NCI-H1930 (cell line): ENCODE measurements at regions not wholly inside any gene's neighbourhood (a gene's known extent, or its start where the extent isn't known, plus 50 kb on each side); places are given as distances from the start of the nearest gene placed in this dataset.

Experiments used
- DNase-seq, 2 experiments: peaks; one replicate each; lab custom pipeline; 2025; lab: John Stamatoyannopoulos, UW

DNA sequence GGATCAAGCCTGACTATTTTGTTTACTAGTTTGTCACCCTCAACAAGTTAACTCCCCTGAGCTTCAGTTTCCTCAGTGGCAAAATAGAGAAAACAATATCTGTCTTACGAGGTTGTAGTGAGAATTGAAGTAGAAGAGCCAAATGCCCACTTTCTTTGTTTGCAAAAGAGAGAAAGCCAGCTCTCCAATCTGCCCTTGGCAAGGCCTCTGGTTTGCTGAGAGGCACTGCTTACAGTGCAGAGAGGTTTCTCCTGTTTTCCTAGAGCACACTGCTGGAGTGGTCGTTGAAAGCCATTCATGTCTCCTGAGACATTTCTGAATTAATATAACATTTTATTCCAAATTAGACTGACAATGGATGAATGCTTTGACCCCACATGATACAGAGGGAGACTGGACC, 260.5 kb upstream of the IGF1R start:
- no peak for DNase-seq

DNA sequence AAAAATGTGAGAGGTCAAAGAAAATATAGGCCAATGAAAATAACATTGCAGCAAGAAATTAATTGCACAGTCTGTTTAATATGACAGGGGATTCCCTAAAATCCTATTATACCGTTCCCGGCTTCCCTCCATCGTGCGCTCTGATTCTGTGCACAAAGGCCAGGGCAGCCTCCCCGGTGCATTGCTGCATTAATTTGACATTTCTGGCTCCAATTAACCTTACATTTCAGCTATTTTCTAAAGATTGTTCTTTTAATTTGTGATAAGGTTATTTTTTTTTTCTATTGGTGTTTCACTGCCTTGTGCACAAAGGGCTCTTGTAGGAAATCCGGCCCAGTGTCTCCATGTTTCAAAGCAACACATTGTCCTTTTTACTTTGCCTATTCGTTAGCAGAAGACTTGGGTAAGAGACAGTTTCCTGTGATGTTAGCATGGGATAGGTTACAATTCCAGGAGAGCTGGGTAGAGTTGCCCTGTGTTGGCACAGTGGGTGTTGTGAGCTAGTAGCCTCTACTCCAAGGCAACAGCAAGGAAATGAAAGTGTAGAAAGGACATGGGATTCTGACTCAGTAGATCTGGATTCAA, 257.3 kb upstream of the IGF1R start:
- no peak for DNase-seq

DNA sequence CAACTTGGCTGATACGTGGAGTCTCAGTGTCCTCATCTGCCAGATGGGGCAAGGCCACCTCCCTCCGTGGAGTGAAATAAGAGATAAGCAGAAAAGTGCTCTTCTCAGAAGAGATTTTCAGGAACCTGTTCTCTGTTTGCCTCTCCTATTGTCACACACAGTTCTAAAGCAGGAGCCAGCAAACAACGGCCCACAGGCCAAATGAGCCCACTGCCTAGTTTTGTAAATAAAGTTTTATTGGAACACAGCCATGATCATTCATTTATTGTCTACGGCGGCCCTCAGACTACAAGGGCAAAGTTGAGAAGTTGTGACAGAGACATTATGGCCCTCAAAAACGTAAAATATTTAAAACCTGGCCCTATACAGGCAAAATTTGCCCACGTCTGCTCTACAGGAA, 256.8 kb upstream of the IGF1R start:
- no peak for DNase-seq

DNA sequence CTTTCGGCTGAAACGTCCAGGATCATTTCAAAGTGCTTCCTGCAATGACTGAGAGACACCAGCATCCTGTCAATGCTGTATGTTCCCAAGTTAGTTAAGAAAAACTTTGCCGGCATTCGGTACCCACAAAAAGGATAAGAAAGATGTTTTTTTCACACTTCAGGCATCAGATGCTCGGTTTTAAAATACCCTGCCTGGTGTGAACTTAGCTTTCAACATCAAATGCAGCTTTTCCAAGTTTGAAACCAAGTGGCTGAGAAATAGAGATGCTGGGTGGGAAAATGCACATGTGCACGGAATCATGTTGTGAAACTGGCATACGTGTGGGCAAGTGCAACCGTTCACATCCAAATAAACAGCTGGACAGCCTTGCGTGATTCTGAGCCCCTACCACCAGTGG, 254.9 kb upstream of the IGF1R start:
- no peak for DNase-seq

DNA sequence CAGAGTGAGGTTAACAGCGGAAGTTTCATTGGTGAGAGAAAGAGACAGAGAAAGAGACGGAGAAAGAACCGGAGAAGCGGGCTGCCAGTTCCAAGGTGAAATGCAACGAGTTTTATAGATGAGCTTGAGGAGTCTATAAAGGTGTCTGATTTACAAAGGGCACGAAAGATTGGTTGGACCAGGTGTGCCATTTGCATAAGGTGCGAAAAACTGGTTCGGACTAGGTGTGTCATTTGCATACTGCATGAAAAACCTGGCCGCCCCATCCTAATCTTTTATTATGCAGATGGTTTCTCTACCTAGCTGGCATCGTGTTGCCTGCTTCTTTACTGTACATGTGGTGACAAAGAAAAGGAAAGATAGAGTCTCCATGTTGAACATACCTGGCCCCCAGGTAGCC, 253.8 kb upstream of the IGF1R start:
- DNase-seq, result no peak

DNA sequence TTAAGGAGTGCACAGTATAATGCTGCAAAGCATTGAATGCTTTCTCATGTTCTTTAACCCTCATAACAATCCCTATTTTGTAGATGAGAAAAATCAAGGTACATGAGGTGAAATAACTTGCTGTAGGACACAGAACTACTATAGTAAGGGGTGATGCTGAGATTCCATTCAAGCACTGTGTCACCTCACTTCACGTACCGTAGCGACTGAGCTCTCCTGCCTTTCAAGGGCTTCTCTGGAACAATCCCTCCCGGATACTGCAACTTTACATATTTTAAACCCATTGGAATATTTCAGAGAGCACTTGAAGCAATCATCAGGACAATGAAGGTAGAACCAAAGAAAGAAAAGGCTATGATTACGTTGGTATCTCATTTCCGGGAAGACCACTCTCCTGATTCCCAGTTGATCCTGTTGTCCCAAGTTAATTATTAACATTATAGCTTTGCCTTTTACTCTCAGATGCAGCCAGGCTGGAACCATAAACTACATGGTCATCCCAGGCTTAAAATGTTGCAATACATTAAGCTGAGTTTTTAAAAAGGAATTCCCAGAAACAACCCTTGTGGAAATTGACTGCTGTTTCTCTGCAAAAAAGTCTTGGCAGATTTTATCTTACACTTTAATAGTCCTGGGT, 252.2 kb upstream of the IGF1R start:
- DNase-seq, result no peak

DNA sequence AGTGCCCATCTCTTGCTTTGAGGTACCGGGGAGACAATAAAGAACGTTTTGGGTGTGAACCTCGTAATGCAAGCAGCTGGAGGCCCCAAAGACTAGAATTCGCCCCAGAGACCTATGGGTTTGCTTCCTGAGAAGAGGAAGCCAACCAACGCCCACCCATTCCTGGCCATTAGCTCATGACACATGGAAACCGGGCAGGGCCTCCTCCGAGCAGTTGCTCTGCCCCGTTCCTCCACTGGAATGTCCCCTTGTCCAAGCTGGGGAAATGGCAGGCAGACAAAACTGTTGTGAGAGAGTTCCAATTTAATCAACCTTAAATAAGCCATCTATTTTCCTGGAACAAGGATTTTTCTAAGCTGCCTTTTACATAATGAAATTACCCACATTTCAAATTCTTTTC, 250.9 kb upstream of the IGF1R start:
- DNase-seq, result no peak

DNA sequence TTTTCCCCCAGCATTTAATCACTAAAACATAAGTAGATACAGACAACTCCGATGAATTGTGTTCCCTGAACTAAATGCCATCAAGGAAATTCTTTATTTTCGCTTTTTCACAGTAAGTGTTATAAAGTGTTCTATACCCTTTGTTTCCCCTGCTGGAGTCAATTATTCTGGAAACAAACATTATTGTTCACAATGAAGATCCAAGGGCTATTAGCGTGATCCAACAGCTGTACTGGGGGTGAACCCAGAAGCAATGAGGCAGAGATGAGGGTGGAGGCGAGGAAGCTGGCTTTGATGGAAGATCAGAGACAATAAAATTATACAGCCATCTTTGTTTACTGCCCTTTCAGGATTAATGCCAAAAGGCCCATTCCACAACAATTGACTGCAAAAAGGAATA, 250.3 kb upstream of the IGF1R start:
- DNase-seq, result no peak

DNA sequence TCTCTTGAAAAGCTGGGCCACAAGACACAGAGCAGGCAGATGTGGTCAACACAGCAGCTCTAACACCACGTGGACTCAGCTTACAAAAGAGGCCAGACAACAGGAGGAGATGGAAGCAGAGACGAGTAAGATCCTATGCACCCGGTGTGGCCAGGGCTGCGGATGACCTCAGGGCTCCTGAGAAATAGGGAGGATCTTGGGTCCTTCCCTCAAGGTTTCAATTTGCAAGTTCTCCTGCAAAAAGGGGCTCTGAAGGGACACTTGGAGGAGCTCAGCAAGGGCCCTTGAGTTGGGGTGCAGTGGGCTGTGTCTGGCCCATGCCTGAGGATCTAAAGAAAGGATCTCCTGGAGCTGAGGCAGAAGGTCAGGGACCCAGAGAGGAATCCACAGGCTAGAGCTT, 249.5 kb upstream of the IGF1R start:
- no peak for DNase-seq

DNA sequence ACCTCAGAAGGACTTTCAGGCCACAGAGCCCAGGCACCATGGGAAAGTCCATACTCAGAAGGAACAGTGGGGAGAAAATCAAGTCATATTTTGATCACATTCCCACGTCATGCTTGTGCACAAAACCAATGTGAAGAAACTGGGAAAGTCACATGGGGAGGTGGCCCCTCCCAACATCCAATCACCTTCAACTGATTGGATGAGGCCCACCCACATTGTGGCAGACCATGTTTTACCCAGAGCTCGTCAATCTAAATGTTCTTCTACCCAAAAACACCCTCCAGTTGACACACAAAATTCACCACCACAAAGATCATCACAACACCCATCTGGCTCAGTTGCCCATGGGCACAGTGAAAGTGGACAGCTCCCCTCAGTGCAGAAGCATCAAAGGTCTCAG, 248.2 kb upstream of the IGF1R start:
- DNase-seq, result no peak

DNA sequence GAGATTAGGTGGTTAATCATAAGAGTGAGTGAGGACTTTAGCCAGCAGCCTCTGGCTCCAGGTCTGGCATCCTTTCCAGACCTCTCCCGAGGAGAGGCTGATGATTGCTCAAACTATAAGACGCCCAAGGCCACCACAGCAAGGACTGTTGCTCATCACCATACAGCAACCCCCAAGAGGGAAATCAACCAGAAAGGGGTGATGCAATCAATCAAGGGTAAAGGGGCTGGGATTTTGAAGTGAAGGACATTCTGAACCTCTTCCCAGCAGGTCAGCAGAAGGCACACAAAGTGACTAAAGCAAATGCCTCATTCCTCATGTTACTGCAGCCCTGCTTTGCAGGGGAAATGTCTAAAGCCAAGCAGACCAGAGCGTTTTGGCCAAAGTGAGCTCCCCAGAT, 247.3 kb upstream of the IGF1R start:
- DNase-seq, result no peak

DNA sequence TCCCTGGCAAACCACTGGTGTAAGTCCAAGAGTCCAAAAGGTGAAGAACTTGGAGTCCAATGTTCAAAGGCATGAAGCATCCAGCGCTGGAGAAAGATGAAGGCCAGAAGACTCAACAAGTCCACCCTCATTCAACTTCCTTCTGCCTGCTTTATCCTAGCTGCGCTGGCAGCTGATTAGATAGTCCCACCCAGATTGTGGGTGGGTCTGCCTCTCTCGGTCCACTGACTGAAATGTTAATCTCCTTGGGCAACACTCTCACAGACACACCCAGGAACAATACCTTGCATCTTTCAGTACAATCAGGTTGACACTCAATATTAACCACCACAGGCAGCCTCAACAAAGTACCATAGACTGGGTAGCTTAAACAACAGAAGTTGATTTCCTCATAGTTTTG, 245.9 kb upstream of the IGF1R start:
- DNase-seq, result no peak

DNA sequence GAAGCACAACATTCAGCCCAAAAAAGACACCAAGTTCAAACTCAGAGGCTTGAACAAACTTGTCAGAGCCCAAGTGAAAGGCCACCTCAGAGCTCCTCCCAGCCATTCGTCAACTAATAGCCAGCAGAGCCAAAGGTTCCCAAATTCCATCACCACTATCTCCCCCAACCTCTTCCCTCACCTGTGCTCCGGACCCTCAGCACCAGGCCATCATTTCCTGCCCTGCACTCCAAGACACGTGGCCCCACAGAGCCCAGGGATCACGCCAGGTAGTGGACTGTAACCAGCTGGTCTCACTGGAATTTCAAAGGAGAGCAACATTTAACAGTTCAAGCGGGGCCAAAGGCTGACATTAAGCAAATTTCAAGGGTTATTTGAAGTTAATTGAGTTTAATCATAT, 245.2 kb upstream of the IGF1R start:
- no peak for DNase-seq

DNA sequence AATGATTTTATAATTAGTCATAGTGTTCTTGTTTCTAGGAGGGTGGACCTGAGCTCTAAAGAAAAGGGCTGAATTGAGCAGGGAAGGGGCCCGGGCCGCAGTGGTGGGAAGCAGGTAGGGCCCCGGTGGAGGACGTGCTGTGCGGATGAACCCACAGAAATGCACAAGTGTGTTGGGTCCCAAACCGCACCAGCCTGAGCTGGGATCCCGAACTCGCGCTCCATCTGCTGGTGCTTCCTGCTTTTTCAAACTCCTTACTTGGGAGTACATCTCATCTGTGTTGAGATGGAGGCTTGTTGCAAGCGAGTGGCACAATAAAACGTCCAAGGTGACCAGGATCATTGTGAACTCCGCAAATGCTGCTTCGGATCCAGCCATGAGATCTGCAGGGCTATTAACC, 244.8 kb upstream of the IGF1R start:
- DNase-seq, result no peak

DNA sequence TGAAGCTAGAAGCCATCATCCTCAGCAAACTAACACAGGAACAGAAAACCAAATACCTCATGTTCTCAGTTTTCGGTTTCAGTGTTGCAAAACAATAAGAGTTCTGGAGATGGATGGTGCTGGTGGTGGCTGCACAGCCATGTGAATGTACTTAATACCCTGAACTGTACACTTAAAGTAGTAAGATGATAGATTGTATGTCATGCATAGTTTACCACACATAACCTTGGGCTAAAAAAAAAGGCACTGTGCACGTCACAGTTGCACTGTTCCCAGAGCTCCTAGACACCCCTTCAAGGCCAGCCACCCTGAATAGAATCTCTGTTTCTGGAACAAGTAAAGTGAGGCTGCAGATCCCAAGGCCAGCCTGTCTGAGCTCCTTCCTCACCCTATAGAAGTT, 243.3 kb upstream of the IGF1R start:
- DNase-seq, result no peak

DNA sequence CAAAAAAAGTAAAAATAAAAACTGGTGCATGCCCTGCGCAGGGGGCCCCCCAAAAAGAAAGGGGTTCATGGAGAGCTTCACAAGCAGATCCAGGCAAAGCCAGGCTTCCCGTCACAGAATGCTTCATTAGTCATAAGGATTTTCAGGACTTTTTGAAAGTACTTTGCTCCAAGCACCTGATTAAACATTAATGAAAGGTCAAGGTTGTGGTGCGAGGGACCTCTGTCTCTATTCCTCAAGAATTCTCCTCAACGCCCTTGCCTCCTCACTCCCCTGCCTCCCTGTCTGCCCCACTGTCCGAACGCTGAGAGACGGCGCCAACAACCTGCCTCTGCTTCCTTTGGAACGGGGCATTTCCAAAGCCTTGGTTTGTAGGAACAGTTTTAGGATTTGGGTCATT, 240.1 kb upstream of the IGF1R start:
- DNase-seq, result no peak

DNA sequence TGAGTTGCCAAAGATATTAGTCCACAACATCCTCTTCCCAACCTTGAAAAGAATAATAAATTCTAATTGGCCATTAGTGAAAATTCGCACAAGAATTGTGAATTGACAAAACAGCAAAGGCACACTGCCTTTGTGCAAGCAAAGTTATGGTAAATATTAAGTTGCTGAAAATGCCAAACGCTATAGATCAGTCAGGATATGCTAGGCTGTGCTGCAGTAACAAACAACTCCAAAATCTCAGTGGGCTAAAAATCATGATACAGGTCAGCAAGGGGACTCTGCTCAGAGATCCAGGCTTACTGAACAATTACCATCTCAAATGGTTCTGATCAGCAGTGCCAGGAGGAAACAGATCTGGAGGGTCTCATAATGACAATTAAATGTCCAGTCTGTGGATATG, 238.0 kb upstream of the IGF1R start:
- no peak for DNase-seq

DNA sequence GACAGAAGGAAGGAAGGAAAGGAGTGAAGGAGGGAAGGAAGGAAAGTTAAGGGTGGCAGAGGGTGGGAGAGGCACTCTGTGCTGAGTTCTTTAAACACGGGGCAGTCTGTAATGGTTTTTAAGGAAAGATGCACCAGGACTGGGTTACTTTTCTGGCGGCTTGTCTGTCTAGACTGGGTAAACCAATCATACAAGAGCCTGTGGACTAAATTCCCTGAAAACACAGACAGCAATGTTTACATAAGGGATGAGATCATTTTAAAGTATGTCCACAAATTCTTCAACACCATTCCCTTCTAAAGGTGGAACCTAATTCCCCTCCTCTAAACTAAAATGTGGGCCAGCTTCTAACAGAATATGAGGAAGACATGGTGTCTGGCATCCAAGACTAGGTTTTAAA, 235.5 kb upstream of the IGF1R start:
- no peak for DNase-seq

DNA sequence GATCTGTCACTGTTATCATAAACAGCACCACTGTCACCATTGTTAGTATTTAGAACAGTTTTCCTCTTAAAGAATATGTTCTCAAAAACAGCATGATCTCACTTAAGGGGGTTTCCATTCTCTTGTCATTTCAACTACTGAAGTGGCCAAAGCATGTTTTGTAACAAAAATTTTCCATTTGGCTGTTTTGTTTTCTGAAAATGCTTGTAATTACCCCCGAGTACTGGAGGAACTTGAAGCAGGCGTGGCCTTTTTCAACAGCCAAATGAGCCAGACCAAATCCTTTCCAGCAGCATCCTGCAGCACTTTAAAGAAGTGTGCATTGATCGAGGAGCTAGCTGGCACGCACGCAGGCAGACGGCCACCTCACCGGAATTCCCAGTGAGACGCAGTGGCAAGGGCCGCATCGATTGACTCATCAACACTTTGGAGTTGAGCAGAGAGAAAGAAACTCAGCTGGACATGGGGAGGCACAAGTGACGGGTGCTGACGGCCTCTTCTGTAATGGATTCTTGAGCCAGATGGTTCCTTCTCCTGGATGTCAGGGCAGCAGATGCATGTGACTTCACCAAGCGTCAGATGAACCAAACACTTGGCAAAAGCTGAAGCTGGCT, 234.3 kb upstream of the IGF1R start:
- no peak for DNase-seq

DNA sequence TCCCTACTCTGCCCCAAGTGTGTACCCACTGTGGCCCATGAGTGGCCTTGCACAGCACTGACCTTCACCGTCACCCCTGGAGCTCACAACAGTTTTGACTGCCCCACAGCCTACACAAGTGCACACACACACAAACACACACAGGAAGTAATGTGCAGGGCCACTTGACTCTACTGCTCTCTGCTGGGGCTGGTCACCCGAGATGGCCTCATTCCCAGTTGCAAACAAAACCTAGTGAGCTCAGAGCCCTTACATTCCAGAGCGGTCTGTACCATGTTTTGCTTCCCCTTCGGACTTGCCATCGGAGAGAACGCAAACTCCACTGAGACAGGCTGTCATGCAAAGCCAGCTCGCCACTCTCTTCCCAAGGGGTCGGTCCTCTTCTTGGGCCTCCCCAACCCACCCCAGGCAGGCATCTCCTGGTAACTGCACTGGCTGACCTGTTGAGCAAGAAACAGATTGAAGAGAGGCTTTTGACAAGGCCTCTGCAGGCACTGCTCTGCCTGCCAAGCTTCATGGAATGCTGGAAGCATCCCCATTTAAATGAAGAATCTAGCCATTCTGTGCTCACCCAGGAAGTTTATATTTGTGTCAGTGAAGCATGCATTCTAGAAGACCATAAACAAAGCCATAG, 232.0 kb upstream of the IGF1R start:
- no peak for DNase-seq

DNA sequence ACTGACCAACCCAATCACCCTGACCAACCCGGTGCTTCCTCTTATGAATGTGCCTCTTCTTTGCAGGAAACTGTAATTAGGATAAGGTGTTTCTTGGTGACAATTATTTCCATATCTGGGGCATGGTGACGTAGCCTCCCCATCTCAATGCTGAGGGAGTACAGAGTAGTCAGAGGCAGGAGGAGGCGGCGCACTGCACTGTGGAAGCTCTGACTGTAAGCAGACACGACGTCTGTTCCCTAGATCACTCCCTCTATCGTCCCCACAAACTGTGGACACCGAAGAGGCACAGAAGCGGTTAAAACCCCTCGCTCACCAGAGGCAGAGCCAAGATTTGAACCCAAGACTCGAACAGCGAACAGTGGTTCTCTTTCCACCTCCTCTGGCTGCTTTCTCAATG, 231.0 kb upstream of the IGF1R start:
- no peak for DNase-seq

DNA sequence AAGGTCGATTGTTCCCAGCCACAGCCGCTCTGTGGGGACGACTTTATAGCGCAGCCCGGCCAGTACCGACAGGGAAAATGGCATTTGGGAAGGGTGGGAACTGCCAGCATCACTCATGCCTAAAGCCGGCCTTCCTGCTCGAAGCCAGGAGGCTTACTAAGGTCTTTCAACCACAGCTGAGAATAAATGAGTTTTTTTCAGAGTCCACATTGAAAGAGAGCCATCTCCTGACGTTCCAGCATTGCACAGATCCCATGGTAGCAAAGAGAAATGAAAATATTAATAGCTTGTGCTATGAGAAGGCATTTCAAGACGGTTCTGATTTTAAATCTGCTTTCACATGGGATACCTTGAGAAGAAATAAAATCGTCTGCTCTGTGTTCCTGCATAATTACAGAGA, 230.2 kb upstream of the IGF1R start:
- DNase-seq, result no peak

DNA sequence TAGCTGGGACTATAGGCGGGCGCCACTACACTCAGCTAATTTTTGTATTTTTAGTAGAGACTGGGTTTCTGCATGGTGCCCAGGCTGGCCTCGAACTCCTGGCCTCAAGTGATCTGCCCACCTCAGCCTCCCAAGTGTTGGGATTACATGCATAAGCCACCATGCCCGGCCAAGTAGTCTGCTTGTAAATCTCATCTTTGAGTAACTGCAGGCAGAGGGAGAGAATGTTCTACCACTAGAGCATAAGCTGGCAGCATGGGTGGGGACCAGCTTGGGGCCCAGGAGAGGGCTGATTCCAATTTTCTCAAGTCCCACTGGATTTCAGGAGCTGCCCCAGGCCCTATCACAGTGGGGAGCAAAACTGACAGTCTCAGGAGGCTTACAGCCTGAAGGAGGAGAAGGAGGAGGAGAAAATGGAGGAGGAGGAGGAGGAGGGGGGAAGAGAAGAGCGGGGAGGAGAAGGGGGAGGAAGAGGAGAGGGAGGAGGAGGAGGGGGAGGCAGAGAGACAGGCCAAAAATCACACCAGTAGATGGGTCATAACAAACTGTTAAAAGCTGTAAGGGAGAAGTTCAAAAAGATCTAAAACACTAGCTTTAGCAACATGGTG, 229.1 kb upstream of the IGF1R start:
- DNase-seq, result no peak
